Ishikawa (cell line): ENCODE measurements at regions not wholly inside any gene's neighbourhood (a gene's known extent, or its start where the extent isn't known, plus 50 kb on each side); places are given as distances from the start of the nearest gene placed in this dataset.

ENCODE experiments used
- CEBPB ChIP-seq: IDR thresholded peaks from 2 replicates; pipeline ENCODE4 v1.6.1; 2012
- CREB1 ChIP-seq: IDR thresholded peaks from 2 replicates; pipeline ENCODE4 v1.6.1; 2012; ENCODE audit warnings: low read depth
- EGR1 ChIP-seq: IDR thresholded peaks from 2 replicates; pipeline ENCODE4 v1.6.1; 2012
- EP300 ChIP-seq: IDR thresholded peaks from 2 replicates; pipeline ENCODE4 v1.6.1; 2012; ENCODE audit warnings: borderline replicate concordance
- FOXM1 ChIP-seq: IDR thresholded peaks from 2 replicates; pipeline ENCODE4 v1.6.1; 2012; ENCODE audit warnings: low read depth, borderline replicate concordance
- MAX ChIP-seq: IDR thresholded peaks from 2 replicates; pipeline ENCODE4 v1.6.1; 2012
- NFIC ChIP-seq: IDR thresholded peaks from 2 replicates; pipeline ENCODE4 v1.6.1; 2012
- RAD21 ChIP-seq: IDR thresholded peaks from 2 replicates; pipeline ENCODE4 v1.6.1; 2012; ENCODE audit warnings: low read depth
- REST ChIP-seq: IDR thresholded peaks from 2 replicates; pipeline ENCODE4 v1.6.1; 2012; ENCODE audit warnings: low read depth, mild to moderate bottlenecking
- TAF1 ChIP-seq: IDR thresholded peaks from 2 replicates; pipeline ENCODE4 v1.6.1; 2012; ENCODE audit warnings: low read depth, mild to moderate bottlenecking
- TCF12 ChIP-seq: IDR thresholded peaks from 2 replicates; pipeline ENCODE4 v1.6.1; 2012; ENCODE audit warnings: low read depth
- TEAD4 ChIP-seq: IDR thresholded peaks from 2 replicates; pipeline ENCODE4 v1.6.1; 2012
- USF1 ChIP-seq: IDR thresholded peaks from 2 replicates; pipeline ENCODE4 v1.6.1; 2012
- YY1 ChIP-seq: IDR thresholded peaks from 2 replicates; pipeline ENCODE4 v1.6.1; 2012; ENCODE audit warnings: low read depth
- ZBTB7A ChIP-seq: IDR thresholded peaks from 2 replicates; pipeline ENCODE4 v1.6.1; 2012; ENCODE audit warnings: low read depth

GRCh38 chr5:39892708-39893107 lies 467.9 kb upstream of the DAB2 start:
- TF ChIP-seq MAX, result no peak
- no peak for TF ChIP-seq USF1
- TF ChIP-seq RAD21, result no peak
- TF ChIP-seq EP300, result no peak
- no peak for TF ChIP-seq EGR1
- TF ChIP-seq ZBTB7A, result no peak
- no peak for TF ChIP-seq FOXM1
- no peak for TF ChIP-seq TCF12
- no peak for TF ChIP-seq NFIC
- TF ChIP-seq TEAD4, result no peak
- TF ChIP-seq CREB1, result no peak
- TF ChIP-seq CEBPB, result no peak

GRCh38 chr5:39891376-39891775 lies 466.6 kb upstream of the DAB2 start:
- TF ChIP-seq TAF1, result no peak
- no peak for TF ChIP-seq ZBTB7A
- TF ChIP-seq RAD21, result no peak
- TF ChIP-seq MAX, result no peak
- no peak for TF ChIP-seq EGR1
- TF ChIP-seq CEBPB, result no peak
- TF ChIP-seq TEAD4, result no peak
- TF ChIP-seq EP300, result no peak
- TF ChIP-seq NFIC, result no peak
- TF ChIP-seq REST, result no peak
- TF ChIP-seq YY1, result no peak
- TF ChIP-seq FOXM1, result no peak
- no peak for TF ChIP-seq USF1
- no peak for TF ChIP-seq TCF12
- no peak for TF ChIP-seq CREB1

GRCh38 chr5:39880985-39881384 lies 456.2 kb upstream of the DAB2 start:
- TF ChIP-seq TEAD4, result no peak
- no peak for TF ChIP-seq TAF1
- no peak for TF ChIP-seq MAX
- TF ChIP-seq YY1, result no peak
- no peak for TF ChIP-seq REST
- TF ChIP-seq NFIC, result no peak
- TF ChIP-seq EP300, result no peak
- TF ChIP-seq ZBTB7A, result no peak
- no peak for TF ChIP-seq CREB1
- no peak for TF ChIP-seq EGR1
- no peak for TF ChIP-seq FOXM1

GRCh38 chr5:39877479-39877878 lies 452.7 kb upstream of the DAB2 start:
- TF ChIP-seq EP300 (no peak), CREB1 (no peak), FOXM1 (no peak), EGR1 (no peak)

GRCh38 chr5:39876146-39876545 lies 451.4 kb upstream of the DAB2 start:
- no peak for TF ChIP-seq TAF1
- TF ChIP-seq TCF12, result no peak
- no peak for TF ChIP-seq TEAD4
- TF ChIP-seq ZBTB7A, result no peak
- no peak for TF ChIP-seq CEBPB
- no peak for TF ChIP-seq RAD21
- TF ChIP-seq REST, result no peak
- no peak for TF ChIP-seq FOXM1
- no peak for TF ChIP-seq YY1
- no peak for TF ChIP-seq MAX
- no peak for TF ChIP-seq NFIC
